Sigmoid colon (tissue), 4 donors: ENCODE measurements at regions not wholly inside any gene's neighbourhood (a gene's known extent, or its start where the extent isn't known, plus 50 kb on each side); places are given as distances from the start of the nearest gene placed in this dataset.

ENCODE experiments used
- EP300 ChIP-seq, 4 donors: sonication (generic); formaldehyde crosslinking; IDR thresholded peaks; one replicate each; pipeline ENCODE4 v1.6.1; 2017; ENCODE audit warnings: antibody characterized with exemption in 4 of 4
- POLR2A ChIP-seq, 2 donors: fragments of 450-650 bp; IDR thresholded peaks; one replicate each; pipeline ENCODE4 v1.6.1; 2016; ENCODE audit warnings: antibody characterized with exemption in 2 of 2, mild to moderate bottlenecking in 2 of 2, moderate library complexity in 2 of 2
- TF ChIP-seq, protein P1 (sequence below), 4 experiments: fragments of 450-650 bp in 3 of 4; fragments of 200-600 bp in 1 of 4; IDR thresholded peaks; one replicate each; pipeline ENCODE4 v1.5.1; 2016 to 2019; ENCODE audit warnings: antibody characterized with exemption in 4 of 4, mild to moderate bottlenecking in 3 of 4, moderate library complexity in 2 of 4

DNA sequence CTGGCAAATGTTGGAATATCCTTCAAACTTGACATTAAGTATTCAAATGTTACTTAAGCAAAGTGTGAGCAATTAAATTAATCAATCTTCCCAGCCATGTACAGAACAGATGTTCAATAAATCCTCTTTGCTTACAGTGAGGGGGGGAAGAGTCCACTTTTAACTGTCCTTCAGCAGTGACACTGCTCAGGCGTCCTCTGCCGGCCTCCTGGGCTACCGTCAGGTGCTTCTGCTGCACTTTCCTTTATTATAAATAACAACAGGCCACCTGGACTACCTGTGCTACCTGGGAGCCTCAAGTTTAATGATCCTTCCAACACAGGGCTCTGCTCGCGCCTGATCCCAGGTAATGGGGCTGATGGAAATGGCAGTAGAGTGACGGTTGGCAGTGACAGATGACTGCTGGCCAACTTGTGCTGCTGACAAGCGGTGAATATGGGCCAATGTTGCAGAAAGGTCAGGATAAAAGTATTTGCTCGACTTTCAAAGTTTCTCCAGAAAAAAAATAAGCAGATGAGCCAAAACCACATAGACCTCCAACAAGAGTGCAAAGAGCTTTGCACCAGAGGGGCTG is 460.0 kb upstream of the ZNF507 start:
- no peak for TF ChIP-seq POLR2A (IDR thresholded peaks at IDR 0.05)
- TF ChIP-seq, protein P1, sequence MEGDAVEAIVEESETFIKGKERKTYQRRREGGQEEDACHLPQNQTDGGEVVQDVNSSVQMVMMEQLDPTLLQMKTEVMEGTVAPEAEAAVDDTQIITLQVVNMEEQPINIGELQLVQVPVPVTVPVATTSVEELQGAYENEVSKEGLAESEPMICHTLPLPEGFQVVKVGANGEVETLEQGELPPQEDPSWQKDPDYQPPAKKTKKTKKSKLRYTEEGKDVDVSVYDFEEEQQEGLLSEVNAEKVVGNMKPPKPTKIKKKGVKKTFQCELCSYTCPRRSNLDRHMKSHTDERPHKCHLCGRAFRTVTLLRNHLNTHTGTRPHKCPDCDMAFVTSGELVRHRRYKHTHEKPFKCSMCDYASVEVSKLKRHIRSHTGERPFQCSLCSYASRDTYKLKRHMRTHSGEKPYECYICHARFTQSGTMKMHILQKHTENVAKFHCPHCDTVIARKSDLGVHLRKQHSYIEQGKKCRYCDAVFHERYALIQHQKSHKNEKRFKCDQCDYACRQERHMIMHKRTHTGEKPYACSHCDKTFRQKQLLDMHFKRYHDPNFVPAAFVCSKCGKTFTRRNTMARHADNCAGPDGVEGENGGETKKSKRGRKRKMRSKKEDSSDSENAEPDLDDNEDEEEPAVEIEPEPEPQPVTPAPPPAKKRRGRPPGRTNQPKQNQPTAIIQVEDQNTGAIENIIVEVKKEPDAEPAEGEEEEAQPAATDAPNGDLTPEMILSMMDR (IDR thresholded peaks at IDR 0.05), result no peak
- no peak for TF ChIP-seq EP300 (IDR thresholded peaks at IDR 0.05)
